Transverse colon (tissue), 4 donors: ENCODE measurements at regions not wholly inside any gene's neighbourhood (a gene's known extent, or its start where the extent isn't known, plus 50 kb on each side); places are given as distances from the start of the nearest gene placed in this dataset.

ENCODE experiments used
- DNase-seq: peaks from one replicate; pipeline ENCODE4 v3.0.0-alpha.2; 2019
- H3K27ac ChIP-seq, 4 donors: fragments of 200-600 bp; sonication (generic); 2 replicates each; pipeline ENCODE4 v1.5.1; 2016 to 2018; ENCODE audit warnings: inconsistent platforms in 4 of 4
- H3K27me3 ChIP-seq: fragments of 200-600 bp; sonication (generic); 2 replicates; pipeline ENCODE4 v1.5.1; 2017; ENCODE audit warnings: inconsistent platforms
- H3K36me3 ChIP-seq, 4 donors: fragments of 200-600 bp; sonication (generic); 2 replicates each; pipeline ENCODE4 v1.5.1; 2017 to 2019; ENCODE audit warnings: inconsistent platforms in 4 of 4
- H3K4me1 ChIP-seq, 4 donors: fragments of 200-600 bp; sonication (generic); 2 replicates each; pipeline ENCODE4 v1.5.1; 2017 to 2020; ENCODE audit warnings: inconsistent platforms in 4 of 4
- H3K4me3 ChIP-seq, 4 donors: fragments of 200-600 bp; sonication (generic); 1 replicate in 1 of 4; 2 replicates in 3 of 4; pipeline versions ENCODE4 v1.5.1 to v1.6.1; 2017 to 2019; ENCODE audit warnings: inconsistent platforms in 4 of 4
- H3K9me3 ChIP-seq, 2 donors: fragments of 200-600 bp; sonication (generic); 2 replicates each; pipeline ENCODE4 v1.5.1; 2017 to 2019; ENCODE audit warnings: inconsistent platforms in 2 of 2
- EP300 ChIP-seq: sonication (generic); formaldehyde crosslinking; IDR thresholded peaks from one replicate; pipeline ENCODE4 v1.6.1; 2017; ENCODE audit warnings: antibody characterized with exemption, low read depth
- POLR2A ChIP-seq: fragments of 450-650 bp; IDR thresholded peaks from one replicate; pipeline ENCODE4 v1.6.1; 2016; ENCODE audit warnings: antibody characterized with exemption, mild to moderate bottlenecking, moderate library complexity
- POLR2AphosphoS5 ChIP-seq, 3 donors: sonication (generic); formaldehyde crosslinking; IDR thresholded peaks; one replicate each; pipeline ENCODE4 v1.6.1; 2016; ENCODE audit warnings: antibody characterized with exemption in 3 of 3
- WGBS, 2 donors: methylation state at CpG; one replicate each; pipeline ENCODE4 v1.1.5; 2018; ENCODE audit warnings: low coverage in 1 of 2; 5-methylcytosine and 5-hydroxymethylcytosine counted together
- in situ Hi-C, 4 donors: fragments of 200-750 bp; cut with MboI; loops; one replicate each; pipeline versions ENCODE4 v1.15.0 to v1.15.1; 2017; ENCODE audit warnings: low sequenced_read_pairs in 3 of 4, low pct_ligation_motif_present in 1 of 4, low pct_unique_long_range_greater_than_20kb in 1 of 4
- intact Hi-C: fragments of 100-400 bp; cut with DNase I; formaldehyde crosslinking; loops from one replicate; pipeline ENCODE4 v1.15.1; 2023; ENCODE audit warnings: low total_unique reads
- TF ChIP-seq, protein P1 (sequence below), 5 experiments: fragments of 200-600 bp in 3 of 5; fragments of 450-650 bp in 2 of 5; sonication (generic) in 3 of 5; IDR thresholded peaks; 1 replicate in 2 of 5; 2 replicates in 3 of 5; pipeline ENCODE4 v1.5.1; 2016 to 2017; ENCODE audit warnings: antibody characterized with exemption in 5 of 5, inconsistent platforms in 3 of 5, mild to moderate bottlenecking in 2 of 5, moderate library complexity in 1 of 5

- intact Hi-C loops = no loop called here
- in situ Hi-C loops = no loop called here
- Histone ChIP-seq H3K27me3 (no peaks in the 10 kb centered on the region), H3K4me1 (no peaks in the 10 kb centered on the region), H3K36me3 (no peaks in the 10 kb centered on the region), H3K27ac (no peak overlapping the region), H3K4me3 (no peak overlapping the region), H3K9me3 (peaks cover 0 to 4% of the 10 kb centered on the region in 2 donors)
- 33 to 92% methylated on average over 1 to 2 of the region's 2 CpGs for WGBS, 2 donors
- DNase-seq = no peak
- TF ChIP-seq POLR2A = no peak
- TF ChIP-seq, protein P1, sequence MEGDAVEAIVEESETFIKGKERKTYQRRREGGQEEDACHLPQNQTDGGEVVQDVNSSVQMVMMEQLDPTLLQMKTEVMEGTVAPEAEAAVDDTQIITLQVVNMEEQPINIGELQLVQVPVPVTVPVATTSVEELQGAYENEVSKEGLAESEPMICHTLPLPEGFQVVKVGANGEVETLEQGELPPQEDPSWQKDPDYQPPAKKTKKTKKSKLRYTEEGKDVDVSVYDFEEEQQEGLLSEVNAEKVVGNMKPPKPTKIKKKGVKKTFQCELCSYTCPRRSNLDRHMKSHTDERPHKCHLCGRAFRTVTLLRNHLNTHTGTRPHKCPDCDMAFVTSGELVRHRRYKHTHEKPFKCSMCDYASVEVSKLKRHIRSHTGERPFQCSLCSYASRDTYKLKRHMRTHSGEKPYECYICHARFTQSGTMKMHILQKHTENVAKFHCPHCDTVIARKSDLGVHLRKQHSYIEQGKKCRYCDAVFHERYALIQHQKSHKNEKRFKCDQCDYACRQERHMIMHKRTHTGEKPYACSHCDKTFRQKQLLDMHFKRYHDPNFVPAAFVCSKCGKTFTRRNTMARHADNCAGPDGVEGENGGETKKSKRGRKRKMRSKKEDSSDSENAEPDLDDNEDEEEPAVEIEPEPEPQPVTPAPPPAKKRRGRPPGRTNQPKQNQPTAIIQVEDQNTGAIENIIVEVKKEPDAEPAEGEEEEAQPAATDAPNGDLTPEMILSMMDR (IDR thresholded peaks at IDR 0.05) = no peak
These were observed 121.2 kb upstream of the MAP1B start for GRCh38 chr5:71986101-71986500.

- intact Hi-C loops = no loop called here
- no peaks in the 10 kb centered on the region for H3K36me3 ChIP-seq
- WGBS, 2 donors = 52% methylated on average over 1 of the region's 1 CpG; no CpG with 5 or more reads in 1 of the 2 donors
- H3K4me3 ChIP-seq = no peak overlapping the region
- H3K4me1 ChIP-seq = no peaks in the 10 kb centered on the region
- in situ Hi-C loops = no loop called here
- TF ChIP-seq POLR2A = no peak
- TF ChIP-seq, protein P1 (IDR thresholded peaks at IDR 0.05) = no peak
- no peak for TF ChIP-seq POLR2AphosphoS5 (IDR thresholded peaks at IDR 0.05)
- no peak for TF ChIP-seq EP300
- no peak for DNase-seq
- H3K9me3 ChIP-seq = no peaks in the 10 kb centered on the region
- no peaks in the 10 kb centered on the region for H3K27me3 ChIP-seq
- no peak overlapping the region for H3K27ac ChIP-seq
These were observed 118.5 kb upstream of the MAP1B start for GRCh38 chr5:71988808-71989207.

GRCh38 chr5:71993600-71993999, 113.7 kb upstream of the MAP1B start:
- TF ChIP-seq, protein P1 (IDR thresholded peaks at IDR 0.05) = no peak
- TF ChIP-seq EP300 (no peak), POLR2A (no peak), POLR2AphosphoS5 (IDR thresholded peaks at IDR 0.05) (no peak)
- no peak for DNase-seq
- WGBS, 2 donors = 83 to 89% methylated on average over 3 of the region's 3 CpGs
- no peak overlapping the region for H3K4me3 ChIP-seq
- H3K9me3 ChIP-seq = no peaks in the 10 kb centered on the region
- intact Hi-C loops (no loop called here), in situ Hi-C loops (no loop called here)
- no peak overlapping the region for H3K27ac ChIP-seq
- no peaks in the 10 kb centered on the region for H3K27me3 ChIP-seq
- no peaks in the 10 kb centered on the region for H3K4me1 ChIP-seq
- no peaks in the 10 kb centered on the region for H3K36me3 ChIP-seq

GRCh38 chr5:71996789-71997188, 110.5 kb upstream of the MAP1B start:
- intact Hi-C loops = no loop called here
- H3K9me3 ChIP-seq = no peaks in the 10 kb centered on the region
- WGBS, 2 donors = 57 to 75% methylated on average over 1 to 2 of the region's 2 CpGs
- DNase-seq = no peak
- no peak overlapping the region for H3K4me3 ChIP-seq
- H3K4me1 ChIP-seq = no peaks in the 10 kb centered on the region
- in situ Hi-C loops = no loop called here
- no peak overlapping the region for H3K27ac ChIP-seq
- no peaks in the 10 kb centered on the region for H3K36me3 ChIP-seq
- no peaks in the 10 kb centered on the region for H3K27me3 ChIP-seq
- no peak for TF ChIP-seq POLR2AphosphoS5 (IDR thresholded peaks at IDR 0.05)
- TF ChIP-seq, protein P1 (IDR thresholded peaks at IDR 0.05) = no peak
- TF ChIP-seq POLR2A = no peak
- no peak for TF ChIP-seq EP300
